ENCODE measurements at regions not wholly inside any gene's neighbourhood (a gene's known extent, or its start where the extent isn't known, plus 50 kb on each side); places are given as distances from the start of the nearest gene placed in this dataset.

DNA sequence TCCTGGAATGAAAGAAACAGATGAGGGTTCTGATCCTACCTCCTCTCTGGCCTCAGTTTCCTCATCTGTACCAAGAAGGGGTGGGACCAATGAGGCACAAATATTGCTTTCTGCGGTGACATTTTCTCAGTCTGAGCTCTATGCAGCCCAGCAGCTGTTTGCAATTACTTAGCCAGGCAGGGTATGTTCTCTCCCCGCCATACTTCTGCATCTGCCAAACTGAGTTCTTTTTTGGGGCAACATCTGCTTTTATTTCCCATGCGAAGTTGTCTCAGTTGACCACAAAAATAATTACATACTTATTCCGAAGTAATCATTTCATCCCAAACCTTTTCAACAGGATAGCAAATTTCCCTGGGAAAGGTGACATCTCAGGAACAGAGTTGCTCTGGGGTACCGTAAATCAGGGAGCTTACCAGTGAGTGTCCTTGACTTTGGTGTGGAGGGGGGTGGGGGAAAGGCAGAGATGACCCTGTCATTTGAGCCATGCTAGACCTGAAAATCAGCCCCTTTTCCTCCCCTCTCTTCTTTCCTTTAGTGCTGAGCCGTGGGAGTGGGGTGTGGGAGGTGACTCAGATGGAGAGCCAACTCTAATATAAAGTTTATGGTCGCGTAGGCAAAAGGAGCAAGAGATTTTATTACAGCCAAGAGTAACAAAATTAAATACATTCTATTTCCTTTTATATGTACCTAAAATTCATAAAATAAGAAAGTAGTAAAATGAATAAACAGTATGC lies 165.7 kb upstream of the KL start:
- no peak for TF ChIP-seq EZH2 (IDR thresholded peaks at IDR 0.05; ENCODE audit: low read depth)
- TF ChIP-seq, protein P1, sequence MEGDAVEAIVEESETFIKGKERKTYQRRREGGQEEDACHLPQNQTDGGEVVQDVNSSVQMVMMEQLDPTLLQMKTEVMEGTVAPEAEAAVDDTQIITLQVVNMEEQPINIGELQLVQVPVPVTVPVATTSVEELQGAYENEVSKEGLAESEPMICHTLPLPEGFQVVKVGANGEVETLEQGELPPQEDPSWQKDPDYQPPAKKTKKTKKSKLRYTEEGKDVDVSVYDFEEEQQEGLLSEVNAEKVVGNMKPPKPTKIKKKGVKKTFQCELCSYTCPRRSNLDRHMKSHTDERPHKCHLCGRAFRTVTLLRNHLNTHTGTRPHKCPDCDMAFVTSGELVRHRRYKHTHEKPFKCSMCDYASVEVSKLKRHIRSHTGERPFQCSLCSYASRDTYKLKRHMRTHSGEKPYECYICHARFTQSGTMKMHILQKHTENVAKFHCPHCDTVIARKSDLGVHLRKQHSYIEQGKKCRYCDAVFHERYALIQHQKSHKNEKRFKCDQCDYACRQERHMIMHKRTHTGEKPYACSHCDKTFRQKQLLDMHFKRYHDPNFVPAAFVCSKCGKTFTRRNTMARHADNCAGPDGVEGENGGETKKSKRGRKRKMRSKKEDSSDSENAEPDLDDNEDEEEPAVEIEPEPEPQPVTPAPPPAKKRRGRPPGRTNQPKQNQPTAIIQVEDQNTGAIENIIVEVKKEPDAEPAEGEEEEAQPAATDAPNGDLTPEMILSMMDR (conservative IDR thresholded peaks at IDR 0.05), result no peak
- no peak for DNase-seq
- H3K4me3 ChIP-seq, result no peak overlapping the region
- H3K4me2 ChIP-seq, result no peak overlapping the region
- ChIA-PET POLR2A (ENCODE audit: unreplicated experiment) (no interaction called here), CTCF (no interaction called here)
- no peaks in the 10 kb centered on the region for H4K20me1 ChIP-seq (ENCODE audit: insufficient read depth)
- no peaks in the 10 kb centered on the region for H3K9me3 ChIP-seq (ENCODE audit: insufficient read depth, low read depth)
- H3F3A ChIP-seq (ENCODE audit: insufficient read depth, low read depth), result peaks cover 9% of the 10 kb centered on the region; the same call in 1 of the 2 replicates
- H3K79me2 ChIP-seq (ENCODE audit: low read depth), result no peaks in the 10 kb centered on the region
- H3K4me1 ChIP-seq (replicated peaks; ENCODE audit: insufficient read depth), result peaks cover 28% of the 10 kb centered on the region
- H3K27ac ChIP-seq, result no peak overlapping the region
- no peak overlapping the region for H2AFZ ChIP-seq
- no peaks in the 10 kb centered on the region for H3K9me2 ChIP-seq (ENCODE audit: insufficient read depth)
- intact Hi-C loops (cut with micrococcal nuclease; ENCODE audit: unreplicated experiment), result no loop called here
- no peaks in the 10 kb centered on the region for H3K36me3 ChIP-seq (ENCODE audit: low read depth)
- no peaks in the 10 kb centered on the region for H3K27me3 ChIP-seq (ENCODE audit: insufficient read depth, low read depth)
- no TSS peak for BruUV-seq (replicated peaks)

DNA sequence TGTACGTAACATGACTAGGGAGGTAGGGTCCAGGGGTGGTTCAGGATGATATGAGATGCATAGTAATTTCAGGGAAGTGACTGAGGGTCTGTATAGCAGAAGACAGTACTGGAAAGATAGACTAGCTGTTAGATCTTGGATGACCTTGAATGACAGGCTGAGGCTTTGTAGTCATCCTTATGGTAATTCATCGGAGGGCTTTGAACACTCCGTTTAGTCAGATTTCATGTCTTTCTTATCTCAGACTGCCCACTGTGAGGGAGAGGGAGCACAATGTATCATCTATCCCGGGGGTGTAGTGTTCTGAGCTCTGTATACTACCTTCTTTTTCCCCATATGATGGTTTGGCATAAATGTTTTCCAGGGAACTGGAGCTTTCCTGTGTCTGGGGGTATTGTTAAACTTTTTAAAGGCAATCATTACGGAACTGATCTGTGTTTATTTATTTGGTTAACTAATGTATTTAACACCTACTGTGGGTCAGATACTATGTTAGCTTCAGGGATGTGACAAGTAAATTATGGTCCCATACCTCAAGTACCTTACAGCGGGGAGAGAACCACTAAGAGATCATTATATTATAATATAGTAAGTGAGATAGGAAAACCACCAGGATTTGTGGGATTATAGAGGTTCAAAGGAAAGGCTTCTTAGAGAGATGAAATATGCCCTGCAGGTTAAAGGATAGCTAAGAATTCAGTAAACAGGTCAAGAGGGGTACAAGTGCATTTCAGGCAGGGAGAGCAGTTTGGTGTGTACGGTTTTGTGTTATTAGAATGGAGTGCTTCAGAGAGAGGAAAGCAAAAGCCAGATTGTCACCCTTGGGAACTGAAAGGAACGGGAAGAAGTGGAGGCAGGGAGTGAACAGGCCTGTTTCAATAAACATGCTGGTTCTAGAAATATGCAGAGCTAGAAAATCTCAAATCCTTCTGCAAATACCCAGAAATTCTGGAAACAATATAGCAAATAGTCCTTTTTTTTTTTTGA lies 164.8 kb upstream of the KL start:
- Histone ChIP-seq H3F3A (ENCODE audit: insufficient read depth, low read depth) (peaks cover under 1% of the 10 kb centered on the region; the same call in 1 of the 2 replicates), H3K4me1 (replicated peaks; ENCODE audit: insufficient read depth) (peaks cover 19% of the 10 kb centered on the region), H2AFZ (peak overlapping the region; percentile 48; the same call in 1 of the 2 replicates), H3K4me2 (no peak overlapping the region), H3K9me3 (ENCODE audit: insufficient read depth, low read depth) (no peaks in the 10 kb centered on the region), H3K27me3 (ENCODE audit: insufficient read depth, low read depth) (no peaks in the 10 kb centered on the region), H3K27ac (no peak overlapping the region), H4K20me1 (ENCODE audit: insufficient read depth) (no peaks in the 10 kb centered on the region), H3K79me2 (ENCODE audit: low read depth) (no peaks in the 10 kb centered on the region), H3K36me3 (ENCODE audit: low read depth) (no peaks in the 10 kb centered on the region), H3K9me2 (ENCODE audit: insufficient read depth) (no peaks in the 10 kb centered on the region), H3K4me3 (no peak overlapping the region)
- intact Hi-C loops (cut with micrococcal nuclease; ENCODE audit: unreplicated experiment), result no loop called here
- no TSS peak for BruUV-seq (replicated peaks)
- TF ChIP-seq, protein P1 (conservative IDR thresholded peaks at IDR 0.05), result no peak
- no peak for TF ChIP-seq EZH2 (IDR thresholded peaks at IDR 0.05; ENCODE audit: low read depth)
- ChIA-PET POLR2A (ENCODE audit: unreplicated experiment) (interaction anchor here (0.6 kb wide), 1 partner anchor 161 kb away, joined by 4 read pairs; no protein-coding TSS in a partner anchor), CTCF (no interaction called here)
- no peak for DNase-seq

DNA sequence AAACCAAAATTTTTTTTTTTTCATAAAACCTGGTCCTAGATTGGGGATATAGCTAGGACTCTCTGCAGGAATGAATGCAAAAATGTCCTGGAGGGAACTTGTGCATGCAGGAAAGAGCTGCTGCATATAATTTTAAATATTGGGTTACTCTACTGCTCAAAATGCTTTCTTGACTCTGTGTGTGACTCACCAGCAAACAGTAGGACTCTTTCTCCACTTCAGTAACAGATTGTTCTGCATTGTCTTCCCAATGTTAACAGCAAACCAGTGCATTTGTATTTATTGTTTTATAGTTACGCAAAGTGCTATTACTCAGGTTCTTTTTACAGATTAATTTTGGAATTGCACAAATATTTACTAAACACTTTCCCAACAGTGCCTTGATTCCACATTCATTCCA lies 163.7 kb upstream of the KL start:
- H3K9me2 ChIP-seq (ENCODE audit: insufficient read depth), result no peaks in the 10 kb centered on the region
- H3F3A ChIP-seq (ENCODE audit: insufficient read depth, low read depth), result no peaks in the 10 kb centered on the region
- no peaks in the 10 kb centered on the region for H3K36me3 ChIP-seq (ENCODE audit: low read depth)
- no peak for TF ChIP-seq EZH2 (IDR thresholded peaks at IDR 0.05; ENCODE audit: low read depth)
- TF ChIP-seq, protein P1 (conservative IDR thresholded peaks at IDR 0.05), result no peak
- BruUV-seq (replicated peaks), result no TSS peak
- intact Hi-C loops (cut with micrococcal nuclease; ENCODE audit: unreplicated experiment), result no loop called here
- no peak overlapping the region for H3K4me2 ChIP-seq
- ChIA-PET CTCF (no interaction called here), POLR2A (ENCODE audit: unreplicated experiment) (no interaction called here)
- peaks cover 11% of the 10 kb centered on the region; the same call in 1 of the 2 replicates for H3K4me1 ChIP-seq (replicated peaks; ENCODE audit: insufficient read depth)
- no peaks in the 10 kb centered on the region for H3K9me3 ChIP-seq (ENCODE audit: insufficient read depth, low read depth)
- no peaks in the 10 kb centered on the region for H3K79me2 ChIP-seq (ENCODE audit: low read depth)
- no peak for DNase-seq
- H2AFZ ChIP-seq, result no peak overlapping the region
- no peak overlapping the region for H3K4me3 ChIP-seq
- H4K20me1 ChIP-seq (ENCODE audit: insufficient read depth), result no peaks in the 10 kb centered on the region
- no peak overlapping the region for H3K27ac ChIP-seq
- no peaks in the 10 kb centered on the region for H3K27me3 ChIP-seq (ENCODE audit: insufficient read depth, low read depth)
